BLaER1 (cell line): ENCODE measurements at regions not wholly inside any gene's neighbourhood (a gene's known extent, or its start where the extent isn't known, plus 50 kb on each side); places are given as distances from the start of the nearest gene placed in this dataset.
A peak's percentile ranks its signal among the peaks of the same experiment; 100 is the strongest.

Experiments used
- H3K27ac ChIP-seq: shearing (Covaris generic); formaldehyde crosslinking; 2 replicates; pipeline ENCODE4 v1.8.1; 2022
- H3K27me3 ChIP-seq: shearing (Covaris generic); formaldehyde crosslinking; 2 replicates; pipeline ENCODE4 v1.8.1; 2022
- H3K36me3 ChIP-seq: shearing (Covaris generic); formaldehyde crosslinking; 2 replicates; pipeline ENCODE4 v1.8.1; 2022
- H3K4me1 ChIP-seq: shearing (Covaris generic); formaldehyde crosslinking; 2 replicates; pipeline ENCODE4 v1.8.1; 2022
- H3K4me2 ChIP-seq: shearing (Covaris generic); formaldehyde crosslinking; 2 replicates; pipeline ENCODE4 v1.8.1; 2022
- H3K4me3 ChIP-seq: shearing (Covaris generic); formaldehyde crosslinking; 2 replicates; pipeline ENCODE4 v1.8.1; 2022
- H3K9ac ChIP-seq: shearing (Covaris generic); formaldehyde crosslinking; 2 replicates; pipeline ENCODE4 v1.8.1; 2022
- H3K9me3 ChIP-seq: shearing (Covaris generic); formaldehyde crosslinking; 2 replicates; pipeline ENCODE4 v1.8.1; 2022
- H4K20me1 ChIP-seq: shearing (Covaris generic); formaldehyde crosslinking; 2 replicates; pipeline ENCODE4 v1.8.1; 2022
- Cebpa-rat ChIP-seq: shearing (Covaris generic); IDR thresholded peaks from 2 replicates; pipeline ENCODE4 v1.8.1; 2022

DNA sequence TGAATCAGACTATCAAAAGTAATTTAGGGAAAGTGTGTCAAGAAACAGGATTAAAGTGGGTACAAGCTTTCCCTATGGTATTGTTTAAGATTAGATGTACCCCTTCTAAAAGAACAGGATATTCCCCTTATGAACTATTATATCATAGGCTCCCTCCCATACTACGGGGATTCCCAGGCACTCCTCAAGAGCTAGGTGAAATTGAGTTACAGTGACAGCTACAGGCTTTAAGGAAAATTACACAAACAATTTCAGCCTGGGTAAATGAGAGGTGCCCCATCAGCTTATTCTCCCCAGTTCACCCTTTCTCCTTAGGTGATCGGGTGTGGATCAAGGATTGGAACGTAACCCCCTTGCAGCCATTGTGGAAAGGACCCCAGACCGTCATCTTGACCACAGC lies 240.8 kb upstream of the CNTN6 start:
- TF ChIP-seq Cebpa-rat, result no peak
- Histone ChIP-seq H3K27me3 (no peaks in the 10 kb centered on the region), H3K4me2 (no peak overlapping the region), H3K27ac (no peak overlapping the region), H3K4me3 (no peak overlapping the region), H3K9ac (no peak overlapping the region), H3K9me3 (no peaks in the 10 kb centered on the region), H4K20me1 (no peaks in the 10 kb centered on the region), H3K4me1 (peaks cover 11% of the 10 kb centered on the region), H3K36me3 (no peaks in the 10 kb centered on the region)

- no peak overlapping the region for H3K4me2 ChIP-seq
- H3K27ac ChIP-seq, result no peak overlapping the region
- no peak overlapping the region for H3K9ac ChIP-seq
- no peaks in the 10 kb centered on the region for H4K20me1 ChIP-seq
- TF ChIP-seq Cebpa-rat, result no peak
- H3K4me1 ChIP-seq, result peaks cover 11% of the 10 kb centered on the region
- no peaks in the 10 kb centered on the region for H3K27me3 ChIP-seq
- no peaks in the 10 kb centered on the region for H3K36me3 ChIP-seq
- no peak overlapping the region for H3K4me3 ChIP-seq
- H3K9me3 ChIP-seq, result no peaks in the 10 kb centered on the region
Measured at GRCh38 chr3:853489-853888, 239.3 kb upstream of the CNTN6 start.

GRCh38 chr3:859135-859534 lies 233.7 kb upstream of the CNTN6 start:
- Histone ChIP-seq H3K4me3 (no peak overlapping the region), H3K4me2 (no peak overlapping the region), H3K27me3 (no peaks in the 10 kb centered on the region), H3K9me3 (no peaks in the 10 kb centered on the region), H3K4me1 (peaks cover 11% of the 10 kb centered on the region), H3K9ac (no peak overlapping the region), H3K27ac (no peak overlapping the region), H4K20me1 (no peaks in the 10 kb centered on the region), H3K36me3 (no peaks in the 10 kb centered on the region)
- no peak for TF ChIP-seq Cebpa-rat

DNA sequence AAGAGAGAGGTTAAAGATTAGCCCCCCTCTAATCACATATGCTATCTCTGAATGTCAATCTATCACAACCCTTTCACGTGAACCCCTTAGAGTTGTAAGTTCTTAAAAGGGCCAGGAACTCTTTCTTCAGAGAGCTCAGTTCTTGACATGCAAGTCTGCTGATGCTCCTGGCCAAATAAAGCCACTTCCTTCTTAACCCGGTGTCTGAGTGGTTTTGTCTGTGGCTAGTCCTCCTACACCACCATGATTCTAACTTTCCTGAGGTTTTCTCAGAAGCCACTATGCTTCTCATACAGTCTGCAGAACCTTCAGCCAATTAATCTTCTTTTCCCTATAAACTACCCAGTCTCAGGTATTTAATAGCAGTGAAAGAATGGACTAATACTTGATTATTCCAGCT lies 231.1 kb upstream of the CNTN6 start:
- Histone ChIP-seq H3K4me2 (no peak overlapping the region), H3K27ac (no peak overlapping the region), H3K4me1 (peaks cover 3% of the 10 kb centered on the region), H3K9me3 (no peaks in the 10 kb centered on the region), H4K20me1 (no peaks in the 10 kb centered on the region), H3K36me3 (no peaks in the 10 kb centered on the region), H3K4me3 (no peak overlapping the region), H3K27me3 (no peaks in the 10 kb centered on the region), H3K9ac (no peak overlapping the region)
- no peak for TF ChIP-seq Cebpa-rat

GRCh38 chr3:869269-869668 lies 223.6 kb upstream of the CNTN6 start:
- Histone ChIP-seq H3K9me3 (no peaks in the 10 kb centered on the region), H3K4me1 (no peaks in the 10 kb centered on the region), H3K9ac (no peak overlapping the region), H3K36me3 (no peaks in the 10 kb centered on the region), H3K4me2 (no peak overlapping the region), H3K4me3 (no peak overlapping the region), H3K27me3 (no peaks in the 10 kb centered on the region), H4K20me1 (no peaks in the 10 kb centered on the region), H3K27ac (no peak overlapping the region)
- no peak for TF ChIP-seq Cebpa-rat

DNA sequence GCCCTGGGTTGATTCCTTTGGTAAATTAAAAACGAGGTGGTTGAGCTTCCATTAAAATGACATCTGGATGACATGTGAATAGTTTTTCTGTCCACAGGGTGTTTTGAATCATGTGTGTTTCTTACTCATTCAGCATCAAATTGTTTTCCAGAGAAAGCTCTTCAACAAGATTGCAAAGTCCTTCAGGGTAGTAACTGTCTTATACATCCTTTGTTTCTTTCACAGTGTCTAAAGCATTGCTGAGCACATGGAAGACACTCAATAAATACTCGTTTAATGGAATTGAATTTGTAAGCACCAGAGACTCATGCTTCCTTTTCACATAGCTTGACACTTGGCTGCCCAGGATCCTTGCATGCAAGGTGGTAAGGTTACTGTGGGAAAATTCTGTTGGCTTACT lies 223.1 kb upstream of the CNTN6 start:
- Histone ChIP-seq H3K36me3 (no peaks in the 10 kb centered on the region), H3K27me3 (no peaks in the 10 kb centered on the region), H4K20me1 (no peaks in the 10 kb centered on the region), H3K27ac (no peak overlapping the region), H3K4me2 (no peak overlapping the region), H3K4me1 (no peaks in the 10 kb centered on the region), H3K9ac (no peak overlapping the region), H3K4me3 (no peak overlapping the region), H3K9me3 (no peaks in the 10 kb centered on the region)
- no peak for TF ChIP-seq Cebpa-rat

DNA sequence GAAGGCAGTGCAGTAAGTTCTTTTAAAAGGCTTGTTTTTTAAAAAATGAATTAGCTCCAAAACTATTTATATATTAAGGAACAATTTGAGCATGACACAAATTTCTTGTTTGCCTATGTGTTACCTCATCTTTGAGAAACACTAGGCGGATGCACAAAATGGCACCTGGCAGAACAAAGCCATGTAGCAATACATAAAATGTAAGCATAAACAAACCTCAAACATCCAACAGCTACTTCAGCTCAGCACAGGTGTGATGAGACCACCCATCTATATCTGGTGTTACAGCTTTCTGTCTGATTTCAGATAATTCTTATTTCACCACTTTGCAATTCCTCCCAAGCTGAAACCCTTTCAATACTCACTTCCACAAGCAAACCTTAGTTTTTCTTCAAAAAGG lies 221.2 kb upstream of the CNTN6 start:
- H3K4me1 ChIP-seq, result peaks cover 2% of the 10 kb centered on the region
- no peak for TF ChIP-seq Cebpa-rat
- H3K27ac ChIP-seq, result no peak overlapping the region
- no peak overlapping the region for H3K4me3 ChIP-seq
- no peaks in the 10 kb centered on the region for H3K27me3 ChIP-seq
- no peaks in the 10 kb centered on the region for H3K36me3 ChIP-seq
- no peaks in the 10 kb centered on the region for H3K9me3 ChIP-seq
- H3K4me2 ChIP-seq, result no peak overlapping the region
- H3K9ac ChIP-seq, result no peak overlapping the region
- H4K20me1 ChIP-seq, result no peaks in the 10 kb centered on the region

GRCh38 chr3:877001-877400 lies 215.8 kb upstream of the CNTN6 start:
- no peak for TF ChIP-seq Cebpa-rat
- no peaks in the 10 kb centered on the region for H3K36me3 ChIP-seq
- H3K27me3 ChIP-seq, result no peaks in the 10 kb centered on the region
- no peak overlapping the region for H3K9ac ChIP-seq
- no peaks in the 10 kb centered on the region for H3K9me3 ChIP-seq
- no peak overlapping the region for H3K27ac ChIP-seq
- H3K4me2 ChIP-seq, result peak overlapping the region; percentile 53
- H3K4me3 ChIP-seq, result no peak overlapping the region
- H4K20me1 ChIP-seq, result no peaks in the 10 kb centered on the region
- peaks cover 11% of the 10 kb centered on the region for H3K4me1 ChIP-seq

GRCh38 chr3:878746-879145 lies 214.1 kb upstream of the CNTN6 start:
- no peaks in the 10 kb centered on the region for H3K36me3 ChIP-seq
- H3K4me1 ChIP-seq, result peaks cover 11% of the 10 kb centered on the region
- no peaks in the 10 kb centered on the region for H4K20me1 ChIP-seq
- H3K9ac ChIP-seq, result no peak overlapping the region
- H3K4me3 ChIP-seq, result no peak overlapping the region
- no peaks in the 10 kb centered on the region for H3K9me3 ChIP-seq
- TF ChIP-seq Cebpa-rat, result no peak
- no peaks in the 10 kb centered on the region for H3K27me3 ChIP-seq
- H3K4me2 ChIP-seq, result no peak overlapping the region
- H3K27ac ChIP-seq, result no peak overlapping the region

DNA sequence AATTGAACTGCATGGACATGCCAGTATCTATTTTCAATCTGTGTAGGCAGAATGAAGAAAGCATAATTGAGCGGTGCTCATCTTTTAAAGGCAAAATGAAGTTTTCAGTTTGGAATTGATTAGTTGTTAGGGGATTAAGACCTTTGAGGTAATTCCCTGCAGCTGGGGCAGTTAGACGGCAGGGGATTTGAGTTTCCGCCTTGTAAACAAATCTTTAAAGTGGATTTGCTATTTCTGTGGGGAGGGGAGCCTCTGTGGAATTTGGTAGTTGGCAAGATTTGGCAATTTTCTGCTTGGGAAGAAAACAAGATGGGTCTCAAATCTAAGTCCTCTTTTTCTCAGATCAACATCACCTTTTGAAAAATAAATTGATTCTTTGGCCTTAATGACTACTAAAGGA lies 212.5 kb upstream of the CNTN6 start:
- Histone ChIP-seq H3K9ac (no peak overlapping the region), H3K36me3 (no peaks in the 10 kb centered on the region), H3K4me3 (no peak overlapping the region), H3K4me1 (peaks cover 11% of the 10 kb centered on the region), H3K27me3 (no peaks in the 10 kb centered on the region), H3K4me2 (no peak overlapping the region), H3K9me3 (no peaks in the 10 kb centered on the region), H3K27ac (no peak overlapping the region), H4K20me1 (no peaks in the 10 kb centered on the region)
- TF ChIP-seq Cebpa-rat, result no peak

GRCh38 chr3:882533-882932 lies 210.3 kb upstream of the CNTN6 start:
- H3K9me3 ChIP-seq, result no peaks in the 10 kb centered on the region
- no peaks in the 10 kb centered on the region for H3K27me3 ChIP-seq
- no peaks in the 10 kb centered on the region for H4K20me1 ChIP-seq
- H3K36me3 ChIP-seq, result no peaks in the 10 kb centered on the region
- H3K27ac ChIP-seq, result no peak overlapping the region
- TF ChIP-seq Cebpa-rat, result no peak
- no peak overlapping the region for H3K4me3 ChIP-seq
- H3K9ac ChIP-seq, result no peak overlapping the region
- no peak overlapping the region for H3K4me2 ChIP-seq
- H3K4me1 ChIP-seq, result 0 out of 2 replicates have a peak, but pooled peaks cover under 1% of the 10 kb centered on the region
